ENCODE measurements at regions not wholly inside any gene's neighbourhood (a gene's known extent, or its start where the extent isn't known, plus 50 kb on each side); places are given as distances from the start of the nearest gene placed in this dataset.

DNA sequence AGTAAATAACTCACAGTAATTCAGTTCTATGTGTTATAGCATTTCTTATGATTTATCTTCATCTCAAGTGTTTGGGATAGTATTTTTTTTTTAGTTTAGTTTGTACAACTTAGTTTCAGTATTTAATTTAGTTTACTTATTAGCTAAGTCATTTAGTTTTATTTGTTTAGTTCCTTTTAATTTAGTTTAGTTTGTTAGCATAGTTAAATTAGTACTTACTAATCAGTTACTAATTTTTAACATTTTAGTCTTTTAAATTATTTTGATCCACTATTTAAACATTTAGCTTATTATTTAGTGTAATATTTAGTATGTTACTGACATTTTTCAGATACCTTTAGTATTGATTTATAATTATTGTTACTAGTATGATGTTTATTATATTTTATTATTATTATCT, 85.2 kb upstream of the SIPA1L2 start:
- TF ChIP-seq EZH2phosphoT487 (IDR thresholded peaks at IDR 0.05; ENCODE audit: borderline replicate concordance): no peak
- TF ChIP-seq POLR2A (IDR thresholded peaks at IDR 0.05; ENCODE audit: borderline replicate concordance, extremely low read depth, insufficient read depth, insufficient read length): no peak
- TF ChIP-seq TCF7L2 (IDR thresholded peaks at IDR 0.05; ENCODE audit: borderline replicate concordance, extremely low read depth, insufficient read depth, insufficient read length): no peak
- TF ChIP-seq, protein P1, sequence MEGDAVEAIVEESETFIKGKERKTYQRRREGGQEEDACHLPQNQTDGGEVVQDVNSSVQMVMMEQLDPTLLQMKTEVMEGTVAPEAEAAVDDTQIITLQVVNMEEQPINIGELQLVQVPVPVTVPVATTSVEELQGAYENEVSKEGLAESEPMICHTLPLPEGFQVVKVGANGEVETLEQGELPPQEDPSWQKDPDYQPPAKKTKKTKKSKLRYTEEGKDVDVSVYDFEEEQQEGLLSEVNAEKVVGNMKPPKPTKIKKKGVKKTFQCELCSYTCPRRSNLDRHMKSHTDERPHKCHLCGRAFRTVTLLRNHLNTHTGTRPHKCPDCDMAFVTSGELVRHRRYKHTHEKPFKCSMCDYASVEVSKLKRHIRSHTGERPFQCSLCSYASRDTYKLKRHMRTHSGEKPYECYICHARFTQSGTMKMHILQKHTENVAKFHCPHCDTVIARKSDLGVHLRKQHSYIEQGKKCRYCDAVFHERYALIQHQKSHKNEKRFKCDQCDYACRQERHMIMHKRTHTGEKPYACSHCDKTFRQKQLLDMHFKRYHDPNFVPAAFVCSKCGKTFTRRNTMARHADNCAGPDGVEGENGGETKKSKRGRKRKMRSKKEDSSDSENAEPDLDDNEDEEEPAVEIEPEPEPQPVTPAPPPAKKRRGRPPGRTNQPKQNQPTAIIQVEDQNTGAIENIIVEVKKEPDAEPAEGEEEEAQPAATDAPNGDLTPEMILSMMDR (IDR thresholded peaks at IDR 0.05 in 2 of 3, conservative IDR thresholded peaks at IDR 0.05 in 1 of 3; ENCODE audit: borderline replicate concordance in 1 of 3, insufficient read depth in 1 of 3, low read depth in 2 of 3, low read length in 2 of 3): no peak
- no peak for TF ChIP-seq POLR2AphosphoS5 (IDR thresholded peaks at IDR 0.05; ENCODE audit: low read depth, low read length)
- TF ChIP-seq EZH2 (IDR thresholded peaks at IDR 0.05): no peak
